Uterus (tissue), 2 donors: ENCODE measurements at regions not wholly inside any gene's neighbourhood (a gene's known extent, or its start where the extent isn't known, plus 50 kb on each side); places are given as distances from the start of the nearest gene placed in this dataset.
"Not testable (repeated sequence)": the region's sequence is repeated elsewhere in the genome, so short reads cannot be mapped to it uniquely, and the experiment has no call there.

Experiments used
- POLR2A ChIP-seq, 2 donors: fragments of 450-650 bp; IDR thresholded peaks; one replicate each; pipeline ENCODE4 v1.6.1; 2016; ENCODE audit warnings: antibody characterized with exemption in 2 of 2, mild to moderate bottlenecking in 1 of 2, moderate library complexity in 1 of 2
- TF ChIP-seq, protein P1 (sequence below), 4 experiments: fragments of 200-600 bp in 2 of 4; fragments of 450-650 bp in 2 of 4; sonication (generic) in 2 of 4; IDR thresholded peaks; one replicate each; pipeline ENCODE4 v1.5.1; 2016 to 2019; ENCODE audit warnings: antibody characterized with exemption in 4 of 4, mild to moderate bottlenecking in 2 of 4, moderate library complexity in 1 of 4

DNA sequence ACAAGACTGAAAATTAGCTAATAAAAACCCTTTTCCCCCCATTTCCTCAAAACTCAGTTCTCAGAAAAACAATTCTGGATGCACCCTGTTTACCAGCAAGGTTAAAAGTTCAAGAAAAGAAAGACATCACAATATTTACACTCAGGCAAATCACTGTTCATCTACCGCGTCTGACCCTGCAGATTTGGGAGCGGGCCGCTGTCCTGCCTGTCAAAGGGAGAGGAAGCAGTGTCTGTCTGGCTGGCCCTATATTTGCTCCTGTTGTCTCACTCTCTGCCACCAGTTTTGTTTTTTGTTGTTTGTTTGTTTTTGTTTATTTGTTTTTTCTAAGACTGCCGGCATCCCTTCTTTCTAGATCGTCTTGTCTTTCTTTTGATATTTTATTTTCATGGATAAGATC is 299.4 kb downstream of the BCL2L11 start:
- not testable (repeated sequence) for TF ChIP-seq POLR2A (IDR thresholded peaks at IDR 0.05)
- TF ChIP-seq, protein P1, sequence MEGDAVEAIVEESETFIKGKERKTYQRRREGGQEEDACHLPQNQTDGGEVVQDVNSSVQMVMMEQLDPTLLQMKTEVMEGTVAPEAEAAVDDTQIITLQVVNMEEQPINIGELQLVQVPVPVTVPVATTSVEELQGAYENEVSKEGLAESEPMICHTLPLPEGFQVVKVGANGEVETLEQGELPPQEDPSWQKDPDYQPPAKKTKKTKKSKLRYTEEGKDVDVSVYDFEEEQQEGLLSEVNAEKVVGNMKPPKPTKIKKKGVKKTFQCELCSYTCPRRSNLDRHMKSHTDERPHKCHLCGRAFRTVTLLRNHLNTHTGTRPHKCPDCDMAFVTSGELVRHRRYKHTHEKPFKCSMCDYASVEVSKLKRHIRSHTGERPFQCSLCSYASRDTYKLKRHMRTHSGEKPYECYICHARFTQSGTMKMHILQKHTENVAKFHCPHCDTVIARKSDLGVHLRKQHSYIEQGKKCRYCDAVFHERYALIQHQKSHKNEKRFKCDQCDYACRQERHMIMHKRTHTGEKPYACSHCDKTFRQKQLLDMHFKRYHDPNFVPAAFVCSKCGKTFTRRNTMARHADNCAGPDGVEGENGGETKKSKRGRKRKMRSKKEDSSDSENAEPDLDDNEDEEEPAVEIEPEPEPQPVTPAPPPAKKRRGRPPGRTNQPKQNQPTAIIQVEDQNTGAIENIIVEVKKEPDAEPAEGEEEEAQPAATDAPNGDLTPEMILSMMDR (IDR thresholded peaks at IDR 0.05), result not testable (repeated sequence)
